ENCODE measurements at regions not wholly inside any gene's neighbourhood (a gene's known extent, or its start where the extent isn't known, plus 50 kb on each side); places are given as distances from the start of the nearest gene placed in this dataset.
"Not testable (repeated sequence)": the region's sequence is repeated elsewhere in the genome, so short reads cannot be mapped to it uniquely, and the experiment has no call there.

GRCh38 chr14:105901226-105901625 is 374.8 kb downstream of the TMEM121 start:
- Histone ChIP-seq H3K4me3 (no peak overlapping the region), H3K27ac (no peak overlapping the region), H3K36me3 (no peaks in the 10 kb centered on the region), H3K9me3 (no peaks in the 10 kb centered on the region), H3K27me3 (ENCODE audit: low read depth) (peaks cover 16% of the 10 kb centered on the region), H3K4me1 (no peaks in the 10 kb centered on the region)
- ATAC-seq (peak in 1 of 2 donors; percentile 6), DNase-seq (no peak)
- intact Hi-C loops (cut with DNase I) = no loop called here
- TF ChIP-seq, protein P1, sequence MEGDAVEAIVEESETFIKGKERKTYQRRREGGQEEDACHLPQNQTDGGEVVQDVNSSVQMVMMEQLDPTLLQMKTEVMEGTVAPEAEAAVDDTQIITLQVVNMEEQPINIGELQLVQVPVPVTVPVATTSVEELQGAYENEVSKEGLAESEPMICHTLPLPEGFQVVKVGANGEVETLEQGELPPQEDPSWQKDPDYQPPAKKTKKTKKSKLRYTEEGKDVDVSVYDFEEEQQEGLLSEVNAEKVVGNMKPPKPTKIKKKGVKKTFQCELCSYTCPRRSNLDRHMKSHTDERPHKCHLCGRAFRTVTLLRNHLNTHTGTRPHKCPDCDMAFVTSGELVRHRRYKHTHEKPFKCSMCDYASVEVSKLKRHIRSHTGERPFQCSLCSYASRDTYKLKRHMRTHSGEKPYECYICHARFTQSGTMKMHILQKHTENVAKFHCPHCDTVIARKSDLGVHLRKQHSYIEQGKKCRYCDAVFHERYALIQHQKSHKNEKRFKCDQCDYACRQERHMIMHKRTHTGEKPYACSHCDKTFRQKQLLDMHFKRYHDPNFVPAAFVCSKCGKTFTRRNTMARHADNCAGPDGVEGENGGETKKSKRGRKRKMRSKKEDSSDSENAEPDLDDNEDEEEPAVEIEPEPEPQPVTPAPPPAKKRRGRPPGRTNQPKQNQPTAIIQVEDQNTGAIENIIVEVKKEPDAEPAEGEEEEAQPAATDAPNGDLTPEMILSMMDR (IDR thresholded peaks at IDR 0.05) = no peak

DNA sequence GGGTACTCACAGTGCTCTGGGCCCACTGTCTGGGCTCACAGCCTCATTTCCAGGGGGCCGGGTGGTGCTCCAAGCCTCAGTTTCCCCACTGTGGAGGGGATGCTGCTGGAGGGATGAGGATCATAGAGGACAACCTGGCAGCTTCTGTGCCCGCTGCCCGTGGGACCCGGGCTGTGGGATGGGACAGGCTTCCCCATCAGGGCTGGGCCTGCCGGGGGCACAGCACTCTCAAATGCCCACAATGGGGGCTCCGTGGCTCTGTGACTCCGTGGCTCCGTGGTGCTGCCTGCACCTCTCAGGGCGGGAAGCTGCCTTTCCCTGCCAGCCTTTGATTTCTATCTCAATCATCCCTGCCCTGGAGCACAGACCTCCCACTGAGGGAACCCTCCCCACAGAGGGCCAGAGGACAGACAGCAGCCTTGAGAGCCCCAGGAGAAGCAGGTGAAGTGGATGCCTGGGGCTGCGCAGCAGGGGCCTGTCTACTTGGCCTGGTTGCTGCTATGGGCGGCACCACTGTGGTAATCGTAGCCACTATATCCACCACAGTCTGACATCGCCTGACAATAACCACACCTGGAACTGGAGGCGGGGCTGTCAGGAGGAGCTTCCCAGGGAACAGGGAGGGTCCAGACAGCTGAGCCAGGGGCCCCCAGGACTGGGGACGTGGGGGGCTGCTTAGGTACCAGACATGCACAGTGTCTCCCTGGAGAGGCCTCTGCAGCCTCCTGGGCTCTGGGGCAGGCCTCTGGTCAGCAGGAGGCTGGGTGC is 375.9 kb downstream of the TMEM121 start:
- Histone ChIP-seq H3K9me3 (no peaks in the 10 kb centered on the region), H3K4me1 (no peaks in the 10 kb centered on the region), H3K36me3 (no peaks in the 10 kb centered on the region), H3K27me3 (ENCODE audit: low read depth) (peaks cover 16% of the 10 kb centered on the region), H3K27ac (no peak overlapping the region), H3K4me3 (no peak overlapping the region)
- TF ChIP-seq, protein P1 (IDR thresholded peaks at IDR 0.05) = no peak
- DNase-seq (no peak), ATAC-seq (no peak)
- intact Hi-C loops (cut with DNase I) = no loop called here

- H3K9me3 ChIP-seq; H3K4me3 ChIP-seq; ATAC-seq; H3K36me3 ChIP-seq; H3K4me1 ChIP-seq; H3K27ac ChIP-seq; DNase-seq; intact Hi-C loops (cut with DNase I): not testable (repeated sequence)
- peaks cover 16% of the 10 kb centered on the region for H3K27me3 ChIP-seq (ENCODE audit: low read depth)
These were observed 376.4 kb downstream of the TMEM121 start for GRCh38 chr14:105902899-105903165.

DNA sequence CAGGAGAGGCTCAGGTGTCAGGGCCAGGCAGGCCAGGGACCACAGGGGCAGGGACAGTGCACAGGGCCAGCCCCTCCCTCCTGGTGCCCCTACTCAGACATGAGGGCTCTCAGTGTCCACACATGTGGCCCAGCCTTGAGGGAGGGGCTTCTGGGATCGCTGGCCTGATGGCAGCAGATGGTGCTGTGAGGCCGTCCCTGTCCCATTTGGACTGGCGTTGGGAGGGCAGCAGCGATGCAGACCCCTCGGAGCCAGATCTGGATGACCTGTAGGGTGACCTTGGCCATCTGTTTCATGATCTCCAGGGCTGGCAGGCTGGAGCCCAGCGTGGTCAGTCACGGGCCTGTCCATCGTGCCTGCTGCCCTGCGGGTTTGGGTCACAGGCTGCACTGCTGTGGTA is 377.6 kb downstream of the TMEM121 start:
- H3K4me1 ChIP-seq = no peaks in the 10 kb centered on the region
- TF ChIP-seq, protein P1 (IDR thresholded peaks at IDR 0.05) = no peak
- H3K27ac ChIP-seq = no peak overlapping the region
- DNase-seq (no peak), ATAC-seq (no peak)
- no peaks in the 10 kb centered on the region for H3K36me3 ChIP-seq
- H3K27me3 ChIP-seq (ENCODE audit: low read depth) = peaks cover 16% of the 10 kb centered on the region
- H3K4me3 ChIP-seq = no peak overlapping the region
- intact Hi-C loops (cut with DNase I) = no loop called here
- no peaks in the 10 kb centered on the region for H3K9me3 ChIP-seq

DNA sequence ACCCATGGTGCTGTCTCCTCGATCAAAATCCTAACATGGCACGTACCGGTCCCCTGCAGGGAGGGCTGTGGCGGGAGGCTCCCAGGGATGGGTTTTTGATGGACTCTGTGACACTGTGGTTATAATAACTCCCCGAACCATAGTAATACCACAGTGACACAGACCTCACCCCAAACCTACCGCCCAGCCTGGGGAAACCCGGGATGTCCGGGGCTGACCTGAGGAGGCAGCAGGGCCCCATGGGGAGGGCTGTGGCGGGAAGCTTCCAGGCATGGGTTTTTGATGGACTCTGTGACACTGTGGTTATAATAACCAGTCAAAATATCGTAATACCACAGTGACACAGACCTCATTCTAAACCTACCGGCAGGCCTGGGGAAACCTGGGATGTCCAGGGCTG is 378.0 kb downstream of the TMEM121 start:
- Histone ChIP-seq H3K36me3 (no peaks in the 10 kb centered on the region), H3K9me3 (no peaks in the 10 kb centered on the region), H3K27me3 (ENCODE audit: low read depth) (peaks cover 15% of the 10 kb centered on the region), H3K4me3 (no peak overlapping the region), H3K27ac (no peak overlapping the region), H3K4me1 (no peaks in the 10 kb centered on the region)
- TF ChIP-seq, protein P1 (IDR thresholded peaks at IDR 0.05) = no peak
- ATAC-seq = no peak
- no peak for DNase-seq
- intact Hi-C loops (cut with DNase I) = no loop called here

DNA sequence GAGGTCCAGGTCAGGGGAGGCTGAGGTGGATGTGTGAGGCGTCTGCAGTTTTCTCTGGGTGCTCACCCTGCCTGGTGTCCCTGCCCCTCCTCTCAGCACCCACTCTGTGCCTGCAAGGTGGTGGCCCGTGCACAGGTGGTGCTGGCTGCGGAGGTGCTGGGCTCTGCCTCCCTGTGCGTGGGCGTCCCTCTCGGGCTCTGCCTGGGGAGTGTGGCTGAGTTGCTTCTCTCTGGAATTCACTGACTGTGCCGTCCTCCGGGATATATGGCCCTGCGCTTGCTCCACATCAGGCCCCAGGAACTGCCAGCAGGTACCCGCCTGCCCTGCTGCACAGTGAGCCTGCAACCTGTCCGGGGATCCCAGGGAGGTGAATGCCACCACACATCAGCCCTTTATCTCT is 379.1 kb downstream of the TMEM121 start:
- no peaks in the 10 kb centered on the region for H3K36me3 ChIP-seq
- ATAC-seq = no peak
- no peak overlapping the region for H3K27ac ChIP-seq
- no peak overlapping the region for H3K4me3 ChIP-seq
- intact Hi-C loops (cut with DNase I) = no loop called here
- no peak for DNase-seq
- peaks cover 9% of the 10 kb centered on the region for H3K27me3 ChIP-seq (ENCODE audit: low read depth)
- H3K9me3 ChIP-seq = no peaks in the 10 kb centered on the region
- TF ChIP-seq, protein P1 (IDR thresholded peaks at IDR 0.05) = no peak
- H3K4me1 ChIP-seq = no peaks in the 10 kb centered on the region

All from lower lobe of right lung (tissue), 2 donors.